Epithelial cell of esophagus (primary cell): ENCODE measurements at regions not wholly inside any gene's neighbourhood (a gene's known extent, or its start where the extent isn't known, plus 50 kb on each side); places are given as distances from the start of the nearest gene placed in this dataset.

Experiments
- DNase-seq: peaks from one replicate; pipeline ENCODE4 v3.0.0; 2010; ENCODE audit warnings: low read depth
- H3K4me3 ChIP-seq: 2 replicates; pipeline ENCODE4 v1.5.1; 2011; ENCODE audit warnings: mild to moderate bottlenecking, low read length, control low read depth
- TF ChIP-seq, protein P1 (sequence below): IDR thresholded peaks from 2 replicates; pipeline ENCODE4 v1.5.1; 2011; ENCODE audit warnings: low read depth, mild to moderate bottlenecking, low read length, control low read depth, inconsistent platforms; ENCODE audit not compliant: insufficient read depth; ENCODE audit errors: missing control alignments

DNA sequence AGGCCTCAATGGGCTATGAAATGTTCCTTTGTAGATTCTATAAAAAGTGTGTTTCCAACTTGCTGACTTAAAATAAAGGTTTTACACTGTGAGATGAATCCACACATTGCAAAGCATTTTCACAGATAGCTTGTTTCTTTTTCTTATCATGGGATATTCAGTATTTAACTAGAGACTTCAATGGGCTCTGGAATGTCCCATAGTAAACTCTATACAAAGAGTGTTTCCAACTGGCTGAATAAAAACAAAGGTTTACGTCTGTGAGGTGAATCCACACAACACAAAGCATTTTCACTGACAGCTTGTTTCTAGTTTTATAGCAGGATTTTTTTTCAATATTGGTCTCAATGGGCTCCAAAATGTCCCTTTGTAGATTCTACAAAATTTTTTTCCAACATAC, 550.1 kb downstream of the KCNJ18 start:
- TF ChIP-seq, protein P1, sequence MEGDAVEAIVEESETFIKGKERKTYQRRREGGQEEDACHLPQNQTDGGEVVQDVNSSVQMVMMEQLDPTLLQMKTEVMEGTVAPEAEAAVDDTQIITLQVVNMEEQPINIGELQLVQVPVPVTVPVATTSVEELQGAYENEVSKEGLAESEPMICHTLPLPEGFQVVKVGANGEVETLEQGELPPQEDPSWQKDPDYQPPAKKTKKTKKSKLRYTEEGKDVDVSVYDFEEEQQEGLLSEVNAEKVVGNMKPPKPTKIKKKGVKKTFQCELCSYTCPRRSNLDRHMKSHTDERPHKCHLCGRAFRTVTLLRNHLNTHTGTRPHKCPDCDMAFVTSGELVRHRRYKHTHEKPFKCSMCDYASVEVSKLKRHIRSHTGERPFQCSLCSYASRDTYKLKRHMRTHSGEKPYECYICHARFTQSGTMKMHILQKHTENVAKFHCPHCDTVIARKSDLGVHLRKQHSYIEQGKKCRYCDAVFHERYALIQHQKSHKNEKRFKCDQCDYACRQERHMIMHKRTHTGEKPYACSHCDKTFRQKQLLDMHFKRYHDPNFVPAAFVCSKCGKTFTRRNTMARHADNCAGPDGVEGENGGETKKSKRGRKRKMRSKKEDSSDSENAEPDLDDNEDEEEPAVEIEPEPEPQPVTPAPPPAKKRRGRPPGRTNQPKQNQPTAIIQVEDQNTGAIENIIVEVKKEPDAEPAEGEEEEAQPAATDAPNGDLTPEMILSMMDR: no peak
- DNase-seq: no peak
- H3K4me3 ChIP-seq: no peak overlapping the region

DNA sequence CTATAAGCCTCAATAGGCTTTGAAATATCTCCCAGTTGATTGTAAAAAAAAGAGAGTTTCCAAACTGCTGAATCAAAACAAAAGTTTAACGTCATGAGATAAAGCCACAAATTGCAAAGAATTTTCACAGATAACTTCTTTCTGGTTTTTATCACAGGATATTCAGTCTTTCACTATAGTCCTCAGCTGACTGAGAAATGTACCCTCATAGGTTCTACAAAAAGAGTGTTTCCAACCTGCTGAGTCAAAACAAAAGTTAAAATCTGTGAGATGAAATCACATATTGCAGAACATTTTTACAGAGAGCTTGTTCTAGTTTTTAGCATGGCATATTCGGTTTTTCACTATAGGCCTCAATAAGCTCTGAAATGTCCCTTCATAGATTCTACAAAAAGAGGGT, 559.2 kb downstream of the KCNJ18 start:
- H3K4me3 ChIP-seq: no peak overlapping the region
- DNase-seq: no peak
- TF ChIP-seq, protein P1: no peak

- DNase-seq: no peak
- TF ChIP-seq, protein P1: no peak
- H3K4me3 ChIP-seq: no peak overlapping the region
These were observed 560.7 kb downstream of the KCNJ18 start for GRCh38 chr17:22253007-22253406.

DNA sequence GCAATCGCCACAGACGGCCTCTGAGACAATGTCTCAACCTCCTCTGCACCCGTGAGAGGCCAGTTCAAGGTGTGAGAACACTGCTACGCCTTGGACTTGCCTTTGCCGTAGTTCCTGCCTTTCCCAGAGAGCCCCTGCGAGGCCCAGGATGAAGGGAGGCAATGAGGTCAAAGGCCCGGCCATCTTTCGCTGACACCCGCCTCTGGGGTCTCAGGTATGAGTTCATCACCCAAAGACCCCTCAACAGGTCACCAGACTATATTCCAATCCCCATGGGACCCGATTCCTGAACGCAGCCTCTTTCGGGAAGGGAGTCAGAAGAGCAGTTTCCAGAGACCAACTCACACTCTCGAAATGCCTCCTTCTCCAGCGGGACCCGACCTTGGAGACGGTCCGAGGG, 573.5 kb downstream of the KCNJ18 start:
- TF ChIP-seq, protein P1: no peak
- no peak for DNase-seq
- H3K4me3 ChIP-seq: no peak overlapping the region

- H3K4me3 ChIP-seq: no peak overlapping the region
- TF ChIP-seq, protein P1: no peak
- DNase-seq: no peak
These were observed 573.9 kb downstream of the KCNJ18 start for GRCh38 chr17:22266231-22266630.

- H3K4me3 ChIP-seq: no peak overlapping the region
- DNase-seq: no peak
- TF ChIP-seq, protein P1: no peak
These were observed 574.7 kb downstream of the KCNJ18 start for GRCh38 chr17:22267019-22267418.

GRCh38 chr17:22268214-22268911, 576.0 kb downstream of the KCNJ18 start:
- no peak for DNase-seq
- TF ChIP-seq, protein P1: no peak
- no peak overlapping the region for H3K4me3 ChIP-seq
